GM19372 (cell line): ENCODE measurements at regions not wholly inside any gene's neighbourhood (a gene's known extent, or its start where the extent isn't known, plus 50 kb on each side); places are given as distances from the start of the nearest gene placed in this dataset.

Source experiments
- ATAC-seq: cut with Tn5 transposase; IDR thresholded peaks from one replicate; pipeline ENCODE4 v1.9.1; 2021; ENCODE audit warnings: mild to moderate bottlenecking, low read depth, moderate library complexity; ENCODE audit not compliant: unreplicated experiment

DNA sequence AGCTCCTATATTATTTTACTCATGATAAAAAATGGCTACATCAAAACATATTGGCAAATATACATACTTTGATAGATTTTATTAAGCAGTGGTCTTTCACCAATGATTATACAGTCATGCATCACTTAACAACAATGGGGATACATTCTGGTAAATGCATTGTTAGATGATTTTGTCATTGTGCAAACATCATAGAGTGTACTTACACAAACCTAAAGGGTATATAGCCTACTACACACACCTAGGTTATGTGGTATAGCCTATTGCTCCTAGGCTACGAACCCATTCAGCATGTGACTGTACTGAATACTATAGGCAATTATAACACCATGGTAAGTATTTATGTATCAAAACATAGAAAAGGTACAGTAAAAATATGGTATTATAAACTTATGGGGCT is 98.9 kb upstream of the IL6 start:
- ATAC-seq, result no peak

DNA sequence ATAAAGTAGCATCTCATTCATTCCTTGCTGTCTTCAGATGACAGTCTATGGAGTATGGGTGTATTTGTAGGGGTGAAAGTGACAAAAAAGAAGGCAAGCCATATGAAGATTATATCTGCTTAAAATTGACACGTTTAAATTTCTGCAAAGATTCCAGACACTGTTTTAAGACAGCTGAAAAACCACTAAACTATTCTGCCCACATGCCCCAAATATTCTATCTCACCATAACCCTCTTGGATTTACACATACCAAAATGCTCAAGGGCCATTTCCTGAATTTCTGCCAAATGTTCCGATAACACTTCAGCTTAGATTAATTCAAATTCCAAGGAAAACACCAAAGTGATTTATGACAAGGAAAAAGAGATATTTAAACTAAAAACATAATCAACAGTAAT is 99.9 kb upstream of the IL6 start:
- ATAC-seq, result no peak

DNA sequence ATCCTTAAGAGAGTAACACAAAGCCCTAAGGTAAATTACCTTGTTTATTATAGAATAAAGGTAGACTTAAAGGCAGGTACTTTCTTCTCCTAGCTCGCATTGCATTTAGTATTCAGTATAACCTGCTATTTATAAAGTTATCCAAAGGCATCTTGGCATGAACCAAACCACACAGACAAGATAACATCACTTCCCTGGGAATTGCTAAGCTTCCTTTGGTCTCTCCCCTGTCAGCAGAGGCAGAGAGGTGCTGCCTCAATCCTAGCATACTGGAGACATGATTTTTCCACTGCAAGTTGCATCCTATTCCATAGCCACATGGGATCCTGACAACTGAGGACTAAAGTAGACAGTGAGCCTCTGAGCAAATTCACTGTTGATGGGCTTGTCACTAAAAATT is 101.7 kb upstream of the IL6 start:
- ATAC-seq, result no peak

DNA sequence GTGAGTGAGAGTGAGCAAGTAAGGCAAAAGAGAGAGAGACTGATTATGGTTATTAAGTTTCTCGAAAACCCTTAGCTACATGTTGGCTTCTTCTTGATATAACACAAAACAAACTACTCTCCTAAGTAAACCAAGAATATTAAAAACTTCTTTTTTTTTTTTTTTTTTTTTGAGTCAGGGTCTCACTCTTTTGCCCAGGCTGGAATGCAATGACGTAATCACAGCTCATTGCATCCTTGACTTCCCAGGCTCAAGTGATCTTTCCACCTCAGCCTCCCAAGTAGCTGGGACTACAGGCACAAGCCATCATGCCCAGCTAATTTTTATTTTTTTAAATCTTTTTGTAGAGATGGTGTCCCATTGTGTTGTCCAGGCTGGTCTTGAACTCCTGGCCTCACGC is 102.2 kb upstream of the IL6 start:
- no peak for ATAC-seq

DNA sequence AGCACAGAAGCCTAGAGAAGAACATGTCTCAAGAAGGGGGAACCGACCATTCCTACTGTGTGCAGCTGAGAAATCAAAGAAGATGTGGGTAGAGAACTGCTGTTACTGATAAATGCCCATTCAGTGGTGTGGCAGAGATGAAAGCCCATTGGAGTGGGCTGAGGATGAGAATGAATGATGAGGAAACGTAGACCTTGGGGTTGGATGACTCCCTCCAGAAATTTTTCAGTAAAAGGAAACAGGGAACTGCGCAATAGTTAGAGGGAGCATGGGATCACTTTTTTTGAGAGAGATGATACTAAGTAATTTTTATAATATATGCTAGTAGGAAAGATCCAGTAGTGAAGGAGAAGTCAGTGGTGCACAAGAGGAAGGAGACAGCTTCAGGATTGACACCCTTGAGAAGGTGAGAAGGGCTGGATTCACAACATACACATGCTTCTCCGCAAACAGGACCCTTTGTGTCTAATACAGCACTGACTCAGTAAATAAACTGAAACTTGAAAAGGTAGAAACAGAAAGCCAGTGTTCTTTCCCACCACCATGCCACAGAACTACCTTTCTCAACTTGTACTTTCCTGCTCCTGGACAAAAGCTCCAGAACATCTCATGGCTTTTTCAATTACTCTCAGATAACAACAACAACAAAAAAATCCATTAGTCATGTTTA is 104.7 kb upstream of the IL6 start:
- ATAC-seq, result no peak

DNA sequence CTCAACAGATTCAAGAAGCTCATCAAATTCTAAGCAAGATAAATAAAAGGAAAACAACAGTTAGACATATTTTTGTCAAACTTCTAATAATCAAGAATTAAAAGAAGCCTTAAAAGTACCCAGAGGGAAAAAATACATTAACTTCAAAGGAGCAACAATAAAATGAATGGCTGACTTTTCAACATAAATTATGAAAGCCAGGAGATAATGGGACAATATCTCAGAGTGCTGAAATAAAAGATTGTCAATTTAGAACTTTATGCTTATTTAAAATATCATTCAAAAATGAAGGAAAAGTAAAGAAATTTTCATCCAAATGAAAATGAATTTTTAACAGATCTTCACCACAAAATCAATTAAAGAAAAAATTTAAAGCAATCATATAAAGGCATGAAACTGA is 108.5 kb upstream of the IL6 start:
- no peak for ATAC-seq

DNA sequence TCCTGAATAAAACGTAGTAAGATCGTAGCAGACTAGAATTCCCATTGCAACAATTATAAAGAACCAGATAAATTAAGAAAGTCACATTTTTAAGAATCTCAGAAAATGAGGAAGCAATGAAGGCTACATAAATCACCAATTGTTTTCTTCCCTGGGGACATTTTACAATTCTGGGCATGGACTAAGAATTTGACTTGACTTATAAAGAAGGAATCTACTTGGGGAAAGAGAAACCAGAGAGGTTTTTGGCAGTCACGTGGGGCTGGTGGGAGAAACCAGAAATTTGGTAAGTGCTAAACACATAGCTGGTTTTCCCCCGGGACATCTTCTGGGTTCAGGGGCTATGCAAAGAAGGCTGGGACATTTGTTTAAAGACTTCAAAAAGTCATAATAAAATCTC is 109.8 kb upstream of the IL6 start:
- ATAC-seq, result no peak

DNA sequence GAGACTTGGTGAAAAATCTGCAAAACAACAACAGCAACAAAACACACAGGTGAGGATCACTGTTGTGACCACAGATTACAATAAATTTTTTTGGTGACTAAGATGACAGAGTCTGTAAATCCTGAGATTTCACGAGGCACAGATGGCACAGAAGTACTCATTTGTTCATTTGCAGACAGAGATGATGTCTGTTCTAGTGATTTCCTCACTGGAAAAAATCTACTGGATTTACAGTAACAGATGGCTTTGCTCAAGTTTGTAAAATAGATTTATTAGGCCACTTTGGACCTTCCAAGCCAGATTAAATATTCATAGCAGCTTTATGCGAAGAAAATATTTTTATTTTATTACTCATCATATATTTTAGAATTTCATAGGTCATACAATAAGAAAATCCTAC is 113.5 kb upstream of the IL6 start:
- ATAC-seq, result no peak

DNA sequence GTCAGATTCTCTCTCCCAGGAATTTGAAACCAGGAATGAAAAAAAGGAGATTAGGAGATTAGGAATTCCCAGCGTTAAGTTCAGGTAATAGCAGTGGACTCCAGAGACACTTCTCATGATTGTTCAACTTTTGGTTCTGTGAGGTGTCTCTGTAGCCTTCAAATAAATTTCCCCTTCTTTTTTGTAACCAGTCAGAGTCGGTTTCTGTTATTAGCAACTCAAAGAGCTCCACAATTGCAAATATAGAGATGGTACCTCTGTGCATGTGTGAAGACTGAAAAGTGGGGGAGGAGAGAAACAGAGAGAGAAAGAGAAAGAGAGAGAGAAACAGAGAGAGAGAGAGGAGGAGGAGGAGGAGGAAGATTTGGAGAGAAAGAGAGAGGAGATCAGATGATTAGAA is 112.8 kb upstream of the STEAP1B start:
- ATAC-seq, result no peak

DNA sequence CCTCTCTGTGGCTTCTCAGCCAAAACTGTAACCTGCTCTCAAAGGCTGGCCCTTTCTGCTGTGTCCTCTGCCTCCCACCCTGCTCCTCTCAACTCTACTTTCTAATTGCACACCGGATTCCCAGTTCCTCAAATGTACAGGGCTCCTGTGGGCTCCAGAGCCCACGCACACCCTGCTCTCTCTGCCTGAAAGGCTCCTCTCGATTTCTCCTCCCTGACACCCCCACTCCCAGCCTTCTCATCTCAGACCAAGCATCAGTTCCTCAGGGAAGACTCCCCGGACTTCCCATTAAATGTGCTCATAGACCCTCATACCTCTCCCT is 111.7 kb upstream of the STEAP1B start:
- peak; percentile 56 for ATAC-seq

DNA sequence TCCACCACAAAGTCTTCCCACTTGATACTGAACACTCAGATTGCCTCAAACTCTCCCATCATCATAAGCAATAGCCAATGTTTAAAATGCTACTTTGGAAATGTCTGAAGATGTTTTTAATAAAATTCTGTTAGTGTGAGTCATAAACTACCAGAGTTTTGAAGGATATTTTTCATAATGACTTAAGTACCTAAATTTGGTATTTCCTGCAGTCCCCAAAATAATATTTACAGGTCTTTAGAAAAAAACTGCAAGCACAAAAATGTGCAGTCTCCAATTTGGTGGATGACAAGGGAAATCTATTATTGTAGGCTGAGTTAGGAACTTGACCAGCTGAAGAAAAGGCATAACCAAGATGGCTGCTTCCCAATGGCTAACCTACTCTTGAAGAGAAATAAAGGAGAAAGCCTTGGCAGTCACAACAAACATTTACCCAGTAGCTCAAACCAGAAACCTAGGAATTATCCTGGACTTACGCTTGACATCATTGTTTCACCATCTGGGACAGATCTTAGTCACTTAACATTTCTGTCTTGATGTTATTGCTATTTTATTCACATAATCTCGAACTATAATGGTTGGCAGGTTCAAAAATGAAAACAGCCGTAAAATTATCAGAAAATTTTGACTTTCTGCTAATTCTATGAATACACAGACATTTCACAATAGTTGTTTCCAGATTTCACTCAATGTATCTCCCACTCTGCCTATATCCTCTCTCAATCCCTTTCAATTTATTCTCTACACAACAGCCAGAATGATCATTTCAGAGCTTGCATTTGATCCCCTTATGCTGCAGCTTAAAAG is 111.2 kb upstream of the STEAP1B start:
- no peak for ATAC-seq

DNA sequence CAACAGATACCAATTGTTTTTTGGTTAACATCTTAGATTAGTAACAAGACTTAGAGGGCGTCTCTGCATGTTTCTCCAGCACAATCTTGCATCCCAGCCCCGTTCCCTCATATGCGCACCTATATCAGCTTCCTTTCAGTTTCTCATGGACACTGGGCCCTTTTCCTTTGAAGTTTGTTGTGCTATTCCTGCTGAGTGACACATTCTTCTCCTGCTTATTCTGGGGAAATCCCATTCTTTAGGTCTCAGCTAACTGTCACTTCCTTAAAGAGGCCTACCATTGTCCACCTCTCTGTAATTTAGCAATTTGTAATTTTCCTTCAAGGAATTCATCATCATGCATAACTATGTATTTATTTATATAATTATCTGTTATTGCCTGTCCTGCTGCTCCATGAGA is 110.3 kb upstream of the STEAP1B start:
- ATAC-seq, result no peak

DNA sequence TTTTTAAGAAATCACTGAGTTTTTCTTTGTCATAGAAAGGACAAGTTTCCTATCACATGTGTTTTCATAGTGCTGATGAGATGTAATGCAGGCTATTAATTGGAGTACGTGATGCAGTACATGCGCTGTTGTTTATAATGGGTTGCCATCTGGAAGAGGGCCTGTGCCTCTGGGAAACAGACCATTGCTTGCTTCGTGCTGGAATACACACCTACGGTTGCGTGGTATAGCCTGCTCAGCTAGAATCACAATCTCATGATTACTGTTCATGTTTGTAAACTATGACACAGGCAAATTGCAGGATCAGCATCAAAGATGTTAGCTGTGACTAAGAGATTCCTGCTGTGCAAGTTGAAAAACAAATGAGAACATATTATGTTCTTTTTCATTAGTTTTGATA is 107.2 kb upstream of the STEAP1B start:
- no peak for ATAC-seq

DNA sequence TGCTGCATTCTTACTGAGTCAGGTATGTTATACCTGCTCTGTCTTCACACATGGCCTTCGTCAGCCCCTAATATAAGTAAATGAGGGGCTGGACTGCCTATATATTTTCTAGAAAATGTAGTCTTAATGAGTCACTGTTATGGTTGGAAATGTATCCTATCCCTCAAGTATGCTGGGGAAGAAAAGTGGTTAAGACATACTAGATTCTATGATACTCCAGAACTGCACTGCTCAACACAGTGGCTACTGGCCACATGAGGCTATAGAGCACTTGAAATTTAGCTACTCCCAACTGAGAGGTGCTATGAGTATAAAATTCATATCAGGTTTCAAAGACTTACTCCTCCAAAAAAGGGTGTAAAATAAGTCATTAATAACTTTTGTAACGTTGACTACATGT is 104.3 kb upstream of the STEAP1B start:
- ATAC-seq, result no peak

DNA sequence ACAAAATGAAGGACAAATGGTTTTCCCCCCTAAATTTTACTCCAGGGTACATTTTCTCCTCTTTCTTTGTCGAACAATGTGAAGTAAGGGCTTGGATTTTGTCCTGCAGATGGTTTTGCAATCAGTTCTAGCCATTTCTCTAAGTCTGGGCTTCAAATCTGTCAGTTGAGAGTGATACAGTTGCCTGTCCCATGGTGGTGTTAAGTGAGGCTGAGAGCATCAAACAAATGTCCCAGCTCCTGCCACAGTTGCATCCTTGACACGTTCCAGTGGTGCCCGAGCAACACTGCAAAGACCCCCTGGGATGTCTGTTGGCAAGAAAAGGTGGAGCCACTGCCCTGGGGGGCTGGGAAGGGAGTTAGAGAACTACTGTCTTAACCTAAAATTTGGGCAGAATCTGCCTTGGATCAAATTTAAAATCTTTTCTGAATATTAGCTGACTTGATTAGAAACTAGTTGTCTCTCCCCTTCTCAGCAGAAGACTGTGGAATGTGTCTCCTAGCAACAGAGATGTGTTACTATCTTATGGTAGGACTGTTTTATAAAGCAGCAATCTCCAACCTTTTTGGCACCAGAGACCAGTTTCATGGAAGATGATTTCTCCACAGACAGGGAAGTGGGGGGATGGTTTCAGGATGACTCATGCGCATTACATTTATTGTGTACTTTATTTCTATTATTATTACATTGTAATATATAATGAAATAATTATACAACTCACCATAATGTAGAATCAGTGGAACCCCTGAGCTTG is 102.0 kb upstream of the STEAP1B start:
- ATAC-seq, result no peak

DNA sequence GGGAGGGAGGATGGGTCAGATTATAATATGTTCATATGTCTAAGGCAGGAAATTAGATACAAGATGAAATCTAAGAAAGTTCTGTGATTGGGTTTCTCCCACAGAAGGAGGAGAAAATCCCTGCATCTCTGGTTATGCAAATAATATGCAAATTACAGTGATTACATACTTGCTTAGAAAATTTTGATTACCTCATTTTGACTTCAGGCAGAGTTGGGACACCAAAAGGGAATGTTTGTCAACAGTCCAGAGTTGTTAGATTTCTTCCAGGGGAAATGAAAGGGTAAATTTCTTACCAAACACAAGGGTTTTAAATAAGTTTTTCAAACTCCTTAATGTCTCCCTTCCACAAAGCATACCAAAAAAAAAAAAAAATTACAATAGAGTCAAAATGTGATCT is 101.4 kb upstream of the STEAP1B start:
- no peak for ATAC-seq

DNA sequence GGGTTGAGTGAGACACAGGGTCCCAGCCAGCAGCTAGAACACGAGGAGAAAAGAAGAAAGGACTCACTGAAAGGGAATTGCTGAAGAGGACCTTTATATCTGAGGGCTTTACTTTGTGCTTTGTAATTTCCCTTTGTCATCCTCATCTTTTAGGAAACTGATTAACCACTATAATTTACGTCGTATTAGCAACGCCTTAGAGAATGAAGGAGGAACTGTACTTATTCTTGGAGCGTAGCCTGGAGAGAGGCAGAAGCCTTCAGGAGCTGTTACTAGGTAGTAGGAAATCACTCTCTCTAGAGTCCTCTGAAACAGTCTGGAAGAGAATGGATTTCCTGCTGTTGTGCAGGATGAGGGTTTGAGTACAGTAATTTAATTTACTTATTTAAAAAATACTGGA is 101.0 kb upstream of the STEAP1B start:
- no peak for ATAC-seq

DNA sequence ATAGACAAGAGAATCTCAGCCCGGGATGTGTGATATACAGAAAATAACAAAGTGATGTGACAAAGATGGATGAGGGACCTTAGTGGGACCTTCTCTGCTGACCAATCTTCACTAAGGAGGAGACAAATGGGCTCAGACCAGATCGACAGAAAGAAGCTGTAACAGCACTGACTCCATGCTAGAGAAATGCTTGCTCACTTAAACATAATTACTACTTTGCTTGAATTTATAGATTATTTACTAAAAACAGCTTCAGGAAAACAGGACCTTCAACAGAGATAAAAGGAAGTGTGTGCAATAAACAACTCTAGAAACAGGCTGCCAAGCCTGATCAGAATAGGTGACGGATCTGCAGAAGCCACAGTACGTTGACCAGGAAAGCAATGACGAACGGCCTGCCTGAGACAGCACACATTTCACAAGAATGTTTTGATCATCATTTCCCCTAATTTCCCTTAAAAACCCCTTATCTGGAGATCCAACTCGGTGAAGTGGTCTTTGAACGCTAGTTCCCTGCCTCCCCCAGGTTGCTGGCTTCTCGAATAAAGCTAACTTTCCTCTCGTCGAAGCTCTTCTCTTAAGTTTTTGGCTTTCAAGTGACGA is 98.4 kb upstream of the STEAP1B start:
- no peak for ATAC-seq

DNA sequence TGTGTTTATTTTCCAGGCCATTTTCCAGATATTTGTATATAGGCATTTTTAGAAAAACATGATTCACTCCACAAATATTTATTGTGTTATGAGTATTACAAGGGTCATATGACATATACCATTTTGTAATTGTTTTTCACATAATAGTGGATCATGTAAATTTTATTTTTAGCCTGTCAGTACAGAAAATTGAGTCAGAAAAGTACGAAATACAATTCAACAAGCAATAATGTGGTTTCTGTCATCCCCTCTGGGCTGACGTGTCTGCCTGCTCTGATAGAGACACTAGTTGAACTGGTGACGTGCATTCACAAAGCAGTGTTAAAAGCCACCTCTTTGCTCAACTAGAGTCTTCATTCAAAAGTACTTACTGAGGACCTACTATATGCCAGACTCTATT is 97.9 kb upstream of the STEAP1B start:
- ATAC-seq, result no peak

DNA sequence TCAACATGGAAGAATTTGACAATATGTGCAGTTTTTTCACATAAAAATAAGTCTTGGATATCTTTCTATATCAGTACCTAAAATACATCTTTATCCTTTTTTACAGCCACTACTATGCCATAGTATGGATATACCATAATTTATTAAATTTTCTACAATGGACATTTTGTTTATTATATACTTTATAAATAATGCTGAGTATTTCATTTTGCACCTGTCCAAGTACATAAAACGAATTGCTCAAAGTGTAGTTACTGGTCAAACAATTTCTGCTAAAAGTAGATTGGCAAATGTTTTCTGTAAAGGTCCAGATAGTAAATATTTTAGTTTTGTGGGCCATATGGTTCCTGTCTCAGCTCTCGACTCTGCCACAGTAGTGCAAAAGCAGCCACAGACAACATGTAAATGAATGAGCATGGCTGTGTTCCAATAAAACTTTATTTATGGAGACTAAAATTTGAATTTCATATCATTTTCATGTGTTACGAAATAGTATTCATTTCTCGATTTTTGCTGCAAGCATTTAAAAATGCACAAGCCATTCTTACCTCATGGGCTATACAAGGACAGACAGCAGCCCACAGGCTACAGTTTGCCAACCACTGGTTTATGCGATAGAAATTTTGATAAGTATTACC is 96.9 kb upstream of the STEAP1B start:
- ATAC-seq, result no peak

DNA sequence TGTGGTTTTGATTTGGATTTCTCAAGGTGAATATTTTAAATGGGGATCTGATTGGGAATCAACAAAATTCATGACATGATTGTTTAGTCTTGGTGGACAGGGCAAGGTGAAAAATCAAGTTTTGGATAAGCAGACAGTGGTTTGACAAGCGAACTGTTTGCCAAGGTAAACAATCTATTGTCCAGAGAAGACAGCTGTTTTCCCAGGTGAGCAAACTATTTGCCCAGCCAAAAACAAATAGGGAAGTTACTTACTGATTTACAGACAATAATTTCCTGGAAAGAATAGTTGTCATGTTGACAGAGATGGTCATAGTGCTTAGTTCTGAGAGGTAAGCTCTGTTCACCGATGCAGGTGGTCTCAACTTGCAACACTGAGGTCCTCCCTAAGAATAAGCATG is 94.0 kb upstream of the STEAP1B start:
- no peak for ATAC-seq
